Liver (tissue), 8 donors: ENCODE measurements at regions not wholly inside any gene's neighbourhood (a gene's known extent, or its start where the extent isn't known, plus 50 kb on each side); places are given as distances from the start of the nearest gene placed in this dataset.

Source experiments
- DNase-seq: peaks from one replicate; pipeline ENCODE4 v3.0.0-alpha.2; 2017; ENCODE audit warnings: low spot score
- H3K27ac ChIP-seq, 2 donors: one replicate each; pipeline ENCODE4 v1.7.0; 2013; ENCODE audit warnings: inconsistent platforms in 2 of 2, low read length in 2 of 2, control low read depth in 1 of 2, low read depth in 1 of 2, mild to moderate bottlenecking in 1 of 2
- H3K27me3 ChIP-seq, 4 donors: one replicate each; pipeline versions ENCODE4 v1.6.1 to v1.7.0; 2013; ENCODE audit warnings: low read length in 3 of 4, inconsistent platforms in 1 of 4, mild to moderate bottlenecking in 1 of 4, moderate library complexity in 1 of 4; ENCODE audit not compliant: control insufficient read depth in 4 of 4, insufficient read depth in 4 of 4
- H3K36me3 ChIP-seq, 4 donors: one replicate each; pipeline versions ENCODE4 v1.6.1 to v1.7.0; 2013; ENCODE audit warnings: low read length in 3 of 4, mild to moderate bottlenecking in 3 of 4, low read depth in 1 of 4, moderate library complexity in 1 of 4; ENCODE audit not compliant: control insufficient read depth in 4 of 4, insufficient read depth in 3 of 4
- H3K4me1 ChIP-seq, 4 donors: one replicate each; pipeline versions ENCODE4 v1.6.1 to v1.7.0; 2013; ENCODE audit warnings: low read length in 3 of 4, mild to moderate bottlenecking in 3 of 4, moderate library complexity in 1 of 4; ENCODE audit not compliant: control insufficient read depth in 4 of 4, insufficient read depth in 4 of 4
- H3K4me3 ChIP-seq, 3 donors: one replicate each; pipeline versions ENCODE4 v1.6.1 to v1.7.0; 2013; ENCODE audit warnings: low read length in 3 of 3, control low read depth in 1 of 3, low read depth in 1 of 3, mild to moderate bottlenecking in 1 of 3
- H3K9ac ChIP-seq, 2 donors: one replicate each; pipeline ENCODE4 v1.7.0; 2013; ENCODE audit warnings: low read length in 2 of 2, mild to moderate bottlenecking in 2 of 2, moderate library complexity in 2 of 2, control low read depth in 1 of 2, low read depth in 1 of 2
- H3K9me3 ChIP-seq, 4 donors: one replicate each; pipeline versions ENCODE4 v1.6.1 to v1.7.0; 2013; ENCODE audit warnings: low read length in 3 of 4; ENCODE audit not compliant: control insufficient read depth in 4 of 4
- EGR1 ChIP-seq, 2 donors: IDR thresholded peaks; 2 replicates each; pipeline ENCODE4 v1.6.1; 2016 to 2018; ENCODE audit warnings: antibody characterized with exemption in 2 of 2, low read depth in 2 of 2
- FOXA1 ChIP-seq: IDR thresholded peaks from 2 replicates; pipeline ENCODE4 v1.6.1; 2016; ENCODE audit warnings: antibody characterized with exemption
- HNF4A ChIP-seq, 2 donors: conservative IDR thresholded peaks; 2 replicates each; pipeline ENCODE4 v1.6.1; 2016; ENCODE audit warnings: antibody characterized with exemption in 2 of 2, mild to moderate bottlenecking in 2 of 2
- HNF4G ChIP-seq: IDR thresholded peaks from 2 replicates; pipeline ENCODE4 v1.6.1; 2016; ENCODE audit warnings: antibody characterized with exemption
- NR2F2 ChIP-seq: IDR thresholded peaks from 2 replicates; pipeline ENCODE4 v1.6.1; 2016; ENCODE audit warnings: antibody characterized with exemption
- RXRA ChIP-seq, 2 donors: IDR thresholded peaks; 2 replicates each; pipeline ENCODE4 v1.6.1; 2017 to 2018; ENCODE audit warnings: antibody characterized with exemption in 2 of 2, mild to moderate bottlenecking in 1 of 2
- SP1 ChIP-seq: IDR thresholded peaks from 2 replicates; pipeline ENCODE4 v1.6.1; 2018; ENCODE audit warnings: antibody characterized with exemption, mild to moderate bottlenecking
- TAF1 ChIP-seq: conservative IDR thresholded peaks from 2 replicates; pipeline ENCODE4 v1.6.1; 2016; ENCODE audit warnings: antibody characterized with exemption, mild to moderate bottlenecking
- YY1 ChIP-seq: IDR thresholded peaks from 2 replicates; pipeline ENCODE4 v1.6.1; 2016; ENCODE audit warnings: antibody characterized with exemption, mild to moderate bottlenecking
- WGBS: extraction: QIAGEN DNeasy Blood & Tissue Kit; methylation state at CpG from one replicate; pipeline ENCODE4 v1.1.7; 2013; 5-methylcytosine and 5-hydroxymethylcytosine counted together
- TF ChIP-seq, protein P1 (sequence below): IDR thresholded peaks from 2 replicates; pipeline ENCODE4 v1.6.1; 2016; ENCODE audit warnings: antibody characterized with exemption, mild to moderate bottlenecking
- TF ChIP-seq, protein P2 (sequence below): IDR thresholded peaks from 2 replicates; pipeline ENCODE4 v1.6.1; 2016; ENCODE audit warnings: antibody characterized with exemption
- TF ChIP-seq, protein P3 (sequence below): fragments of 150-350 bp; IDR thresholded peaks from 2 replicates; pipeline ENCODE4 v1.5.1; 2017; ENCODE audit warnings: improper control_type of control experiment, low read depth, low read length; ENCODE audit not compliant: missing input control
- donor health status: healthy.
- donor health status: healthy.
- donor health status: healthy.
- donor health status: healthy.
- donor health status: healthy.

DNA sequence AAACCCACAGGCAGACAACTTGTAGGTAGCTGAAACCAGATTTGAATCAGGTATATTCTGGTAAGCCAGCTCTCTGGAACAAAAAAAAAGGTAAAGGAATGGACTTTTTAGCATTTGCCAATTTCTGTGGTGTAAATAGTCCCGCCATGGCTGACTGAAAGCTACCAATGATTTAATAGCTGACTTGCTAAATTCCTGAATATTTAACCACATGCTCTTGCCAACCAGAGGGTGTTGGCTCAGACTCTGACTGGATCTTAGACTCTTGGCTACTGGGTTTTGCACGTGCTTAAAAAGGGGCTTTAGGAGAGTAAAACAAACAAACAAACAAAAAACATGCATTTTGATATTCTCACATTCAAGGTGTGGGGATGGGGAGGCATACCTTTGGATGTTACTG, 600.0 kb upstream of the CDH4 start:
- DNase-seq: no peak
- Histone ChIP-seq H3K36me3 (no peaks in the 10 kb centered on the region), H3K4me1 (no peaks in the 10 kb centered on the region), H3K9me3 (peaks cover 0 to 7% (median 4%) of the 10 kb centered on the region in 4 donors), H3K27ac (no peak overlapping the region), H3K9ac (no peak overlapping the region), H3K27me3 (no peaks in the 10 kb centered on the region), H3K4me3 (no peak overlapping the region)
- TF ChIP-seq SP1: no peak
- TF ChIP-seq HNF4G: no peak
- TF ChIP-seq EGR1 (IDR thresholded peaks at IDR 0.05; ENCODE audit: low read depth in 2 of 2): no peak
- TF ChIP-seq, protein P1, sequence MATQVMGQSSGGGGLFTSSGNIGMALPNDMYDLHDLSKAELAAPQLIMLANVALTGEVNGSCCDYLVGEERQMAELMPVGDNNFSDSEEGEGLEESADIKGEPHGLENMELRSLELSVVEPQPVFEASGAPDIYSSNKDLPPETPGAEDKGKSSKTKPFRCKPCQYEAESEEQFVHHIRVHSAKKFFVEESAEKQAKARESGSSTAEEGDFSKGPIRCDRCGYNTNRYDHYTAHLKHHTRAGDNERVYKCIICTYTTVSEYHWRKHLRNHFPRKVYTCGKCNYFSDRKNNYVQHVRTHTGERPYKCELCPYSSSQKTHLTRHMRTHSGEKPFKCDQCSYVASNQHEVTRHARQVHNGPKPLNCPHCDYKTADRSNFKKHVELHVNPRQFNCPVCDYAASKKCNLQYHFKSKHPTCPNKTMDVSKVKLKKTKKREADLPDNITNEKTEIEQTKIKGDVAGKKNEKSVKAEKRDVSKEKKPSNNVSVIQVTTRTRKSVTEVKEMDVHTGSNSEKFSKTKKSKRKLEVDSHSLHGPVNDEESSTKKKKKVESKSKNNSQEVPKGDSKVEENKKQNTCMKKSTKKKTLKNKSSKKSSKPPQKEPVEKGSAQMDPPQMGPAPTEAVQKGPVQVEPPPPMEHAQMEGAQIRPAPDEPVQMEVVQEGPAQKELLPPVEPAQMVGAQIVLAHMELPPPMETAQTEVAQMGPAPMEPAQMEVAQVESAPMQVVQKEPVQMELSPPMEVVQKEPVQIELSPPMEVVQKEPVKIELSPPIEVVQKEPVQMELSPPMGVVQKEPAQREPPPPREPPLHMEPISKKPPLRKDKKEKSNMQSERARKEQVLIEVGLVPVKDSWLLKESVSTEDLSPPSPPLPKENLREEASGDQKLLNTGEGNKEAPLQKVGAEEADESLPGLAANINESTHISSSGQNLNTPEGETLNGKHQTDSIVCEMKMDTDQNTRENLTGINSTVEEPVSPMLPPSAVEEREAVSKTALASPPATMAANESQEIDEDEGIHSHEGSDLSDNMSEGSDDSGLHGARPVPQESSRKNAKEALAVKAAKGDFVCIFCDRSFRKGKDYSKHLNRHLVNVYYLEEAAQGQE: no peak
- TF ChIP-seq HNF4A (conservative IDR thresholded peaks at IDR 0.05): no peak
- no peak for TF ChIP-seq NR2F2
- TF ChIP-seq TAF1: no peak
- TF ChIP-seq RXRA (IDR thresholded peaks at IDR 0.05): no peak
- TF ChIP-seq YY1: no peak
- TF ChIP-seq, protein P2, sequence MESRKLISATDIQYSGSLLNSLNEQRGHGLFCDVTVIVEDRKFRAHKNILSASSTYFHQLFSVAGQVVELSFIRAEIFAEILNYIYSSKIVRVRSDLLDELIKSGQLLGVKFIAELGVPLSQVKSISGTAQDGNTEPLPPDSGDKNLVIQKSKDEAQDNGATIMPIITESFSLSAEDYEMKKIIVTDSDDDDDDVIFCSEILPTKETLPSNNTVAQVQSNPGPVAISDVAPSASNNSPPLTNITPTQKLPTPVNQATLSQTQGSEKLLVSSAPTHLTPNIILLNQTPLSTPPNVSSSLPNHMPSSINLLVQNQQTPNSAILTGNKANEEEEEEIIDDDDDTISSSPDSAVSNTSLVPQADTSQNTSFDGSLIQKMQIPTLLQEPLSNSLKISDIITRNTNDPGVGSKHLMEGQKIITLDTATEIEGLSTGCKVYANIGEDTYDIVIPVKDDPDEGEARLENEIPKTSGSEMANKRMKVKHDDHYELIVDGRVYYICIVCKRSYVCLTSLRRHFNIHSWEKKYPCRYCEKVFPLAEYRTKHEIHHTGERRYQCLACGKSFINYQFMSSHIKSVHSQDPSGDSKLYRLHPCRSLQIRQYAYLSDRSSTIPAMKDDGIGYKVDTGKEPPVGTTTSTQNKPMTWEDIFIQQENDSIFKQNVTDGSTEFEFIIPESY: no peak
- no peak for TF ChIP-seq FOXA1
- TF ChIP-seq, protein P3, sequence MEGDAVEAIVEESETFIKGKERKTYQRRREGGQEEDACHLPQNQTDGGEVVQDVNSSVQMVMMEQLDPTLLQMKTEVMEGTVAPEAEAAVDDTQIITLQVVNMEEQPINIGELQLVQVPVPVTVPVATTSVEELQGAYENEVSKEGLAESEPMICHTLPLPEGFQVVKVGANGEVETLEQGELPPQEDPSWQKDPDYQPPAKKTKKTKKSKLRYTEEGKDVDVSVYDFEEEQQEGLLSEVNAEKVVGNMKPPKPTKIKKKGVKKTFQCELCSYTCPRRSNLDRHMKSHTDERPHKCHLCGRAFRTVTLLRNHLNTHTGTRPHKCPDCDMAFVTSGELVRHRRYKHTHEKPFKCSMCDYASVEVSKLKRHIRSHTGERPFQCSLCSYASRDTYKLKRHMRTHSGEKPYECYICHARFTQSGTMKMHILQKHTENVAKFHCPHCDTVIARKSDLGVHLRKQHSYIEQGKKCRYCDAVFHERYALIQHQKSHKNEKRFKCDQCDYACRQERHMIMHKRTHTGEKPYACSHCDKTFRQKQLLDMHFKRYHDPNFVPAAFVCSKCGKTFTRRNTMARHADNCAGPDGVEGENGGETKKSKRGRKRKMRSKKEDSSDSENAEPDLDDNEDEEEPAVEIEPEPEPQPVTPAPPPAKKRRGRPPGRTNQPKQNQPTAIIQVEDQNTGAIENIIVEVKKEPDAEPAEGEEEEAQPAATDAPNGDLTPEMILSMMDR: no peak
- 53% methylated on average over 2 of the region's 2 CpGs for WGBS

DNA sequence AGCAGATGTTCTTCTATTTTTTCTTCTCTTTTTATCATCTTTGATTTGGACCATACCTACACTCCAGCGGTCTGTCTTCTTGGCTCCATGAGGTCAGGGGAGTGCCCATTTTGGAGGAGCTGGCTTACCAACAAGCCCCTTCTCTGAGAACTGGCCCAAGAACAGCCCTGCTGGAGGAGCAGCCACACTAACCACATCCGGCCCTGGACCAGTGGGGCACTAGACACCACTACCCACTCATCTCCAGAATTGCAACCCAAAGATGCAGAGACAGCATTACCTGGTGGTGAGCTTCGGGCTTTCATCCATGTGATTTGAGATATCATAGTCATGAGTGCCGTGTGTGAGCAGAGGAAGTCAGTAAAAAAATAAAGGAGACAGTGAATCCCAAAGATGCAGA, 599.4 kb upstream of the CDH4 start:
- WGBS: 73% methylated on average over 4 of the region's 4 CpGs

More for the DNA sequence above, 599.4 kb upstream of the CDH4 start:
- H3K9me3 ChIP-seq: peaks cover 0 to 7% (median 4%) of the 10 kb centered on the region in 4 donors
- TF ChIP-seq, protein P2: no peak
- no peak overlapping the region for H3K4me3 ChIP-seq
- DNase-seq: no peak
- no peaks in the 10 kb centered on the region for H3K27me3 ChIP-seq
- H3K27ac ChIP-seq: no peak overlapping the region
- H3K9ac ChIP-seq: no peak overlapping the region
- no peaks in the 10 kb centered on the region for H3K36me3 ChIP-seq
- no peaks in the 10 kb centered on the region for H3K4me1 ChIP-seq
